ENCODE measurements at regions not wholly inside any gene's neighbourhood (a gene's known extent, or its start where the extent isn't known, plus 50 kb on each side); places are given as distances from the start of the nearest gene placed in this dataset.

DNA sequence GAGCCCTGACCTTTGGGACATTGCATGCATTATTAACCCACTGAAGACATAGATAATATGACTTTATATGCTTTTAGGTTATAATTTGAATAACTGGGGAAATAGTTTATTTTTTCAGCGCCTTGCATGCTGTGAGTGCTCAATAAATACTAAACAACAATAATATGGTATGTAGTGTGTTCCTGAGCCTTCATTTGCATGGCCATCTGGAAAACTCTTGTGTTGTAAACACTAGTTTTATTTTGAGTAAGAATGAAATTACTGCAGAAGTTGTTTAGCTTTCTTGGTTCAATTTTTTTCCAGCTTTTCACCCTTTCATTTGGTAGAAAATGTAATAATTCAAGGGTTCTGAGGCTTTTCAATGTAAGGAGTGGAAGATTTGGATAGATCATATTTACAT lies 189.3 kb upstream of the GALNT5 start (continued):
- TF ChIP-seq CREB1 (CRISPR knock-in tag; IDR thresholded peaks at IDR 0.05; ENCODE audit: low read depth) (no peak), JUNB (IDR thresholded peaks at IDR 0.05; ENCODE audit: unreplicated experiment) (no peak)
- TF ChIP-seq, protein P1, sequence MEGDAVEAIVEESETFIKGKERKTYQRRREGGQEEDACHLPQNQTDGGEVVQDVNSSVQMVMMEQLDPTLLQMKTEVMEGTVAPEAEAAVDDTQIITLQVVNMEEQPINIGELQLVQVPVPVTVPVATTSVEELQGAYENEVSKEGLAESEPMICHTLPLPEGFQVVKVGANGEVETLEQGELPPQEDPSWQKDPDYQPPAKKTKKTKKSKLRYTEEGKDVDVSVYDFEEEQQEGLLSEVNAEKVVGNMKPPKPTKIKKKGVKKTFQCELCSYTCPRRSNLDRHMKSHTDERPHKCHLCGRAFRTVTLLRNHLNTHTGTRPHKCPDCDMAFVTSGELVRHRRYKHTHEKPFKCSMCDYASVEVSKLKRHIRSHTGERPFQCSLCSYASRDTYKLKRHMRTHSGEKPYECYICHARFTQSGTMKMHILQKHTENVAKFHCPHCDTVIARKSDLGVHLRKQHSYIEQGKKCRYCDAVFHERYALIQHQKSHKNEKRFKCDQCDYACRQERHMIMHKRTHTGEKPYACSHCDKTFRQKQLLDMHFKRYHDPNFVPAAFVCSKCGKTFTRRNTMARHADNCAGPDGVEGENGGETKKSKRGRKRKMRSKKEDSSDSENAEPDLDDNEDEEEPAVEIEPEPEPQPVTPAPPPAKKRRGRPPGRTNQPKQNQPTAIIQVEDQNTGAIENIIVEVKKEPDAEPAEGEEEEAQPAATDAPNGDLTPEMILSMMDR (conservative IDR thresholded peaks at IDR 0.05; ENCODE audit: low read depth in 2 of 2): no peak
- TF ChIP-seq, protein P2, sequence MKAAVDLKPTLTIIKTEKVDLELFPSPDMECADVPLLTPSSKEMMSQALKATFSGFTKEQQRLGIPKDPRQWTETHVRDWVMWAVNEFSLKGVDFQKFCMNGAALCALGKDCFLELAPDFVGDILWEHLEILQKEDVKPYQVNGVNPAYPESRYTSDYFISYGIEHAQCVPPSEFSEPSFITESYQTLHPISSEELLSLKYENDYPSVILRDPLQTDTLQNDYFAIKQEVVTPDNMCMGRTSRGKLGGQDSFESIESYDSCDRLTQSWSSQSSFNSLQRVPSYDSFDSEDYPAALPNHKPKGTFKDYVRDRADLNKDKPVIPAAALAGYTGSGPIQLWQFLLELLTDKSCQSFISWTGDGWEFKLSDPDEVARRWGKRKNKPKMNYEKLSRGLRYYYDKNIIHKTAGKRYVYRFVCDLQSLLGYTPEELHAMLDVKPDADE (IDR thresholded peaks at IDR 0.05): no peak

DNA sequence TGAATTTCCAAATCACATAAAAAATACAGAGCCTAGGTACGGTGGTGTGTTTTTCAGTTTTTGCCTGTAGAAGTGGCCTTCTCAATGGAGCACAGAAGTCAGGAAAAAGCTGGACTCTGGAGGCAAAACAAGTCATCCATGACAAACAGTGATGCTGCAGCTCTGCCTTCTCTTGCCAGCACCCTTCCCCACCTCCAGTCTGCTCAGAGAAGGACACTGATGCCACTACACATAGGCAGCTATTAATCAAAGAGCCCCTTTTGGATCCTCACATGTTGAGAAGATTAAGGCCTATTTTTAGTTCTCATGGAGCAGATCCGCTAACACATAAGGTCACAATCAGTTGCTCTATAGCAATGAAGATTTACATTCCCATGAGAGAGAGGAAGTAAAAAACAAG lies 181.6 kb upstream of the GALNT5 start:
- ATAC-seq (no peak), DNase-seq (ENCODE audit: low spot score) (no peak)
- no peaks in the 10 kb centered on the region for H3K36me3 ChIP-seq (ENCODE audit: insufficient read depth)
- no peak overlapping the region for H3K27ac ChIP-seq (ENCODE audit: low read depth)
- Mint-ChIP-seq H3K4me3 (no peak overlapping the region), H3K27me3 (ENCODE audit: insufficient read depth, low read depth, poor library complexity) (peaks cover 3% of the 10 kb centered on the region), H3K9me3 (peaks cover 5% of the 10 kb centered on the region; the same call in 1 of the 3 replicates), H3K27ac (no peak overlapping the region), H3K4me1 (no peaks in the 10 kb centered on the region), H3K36me3 (ENCODE audit: low read depth) (no peaks in the 10 kb centered on the region)
- no peaks in the 10 kb centered on the region for H3K79me2 ChIP-seq (replicated peaks; ENCODE audit: insufficient read depth)
- H2AFZ ChIP-seq: no peak overlapping the region
- no peaks in the 10 kb centered on the region for H3F3A ChIP-seq (replicated peaks; ENCODE audit: low read depth)
- H4K20me1 ChIP-seq (replicated peaks; ENCODE audit: insufficient read depth): no peaks in the 10 kb centered on the region
- no peaks in the 10 kb centered on the region for H3K27me3 ChIP-seq (ENCODE audit: insufficient read depth)
- no peak overlapping the region for H3K4me3 ChIP-seq
- H3K4me1 ChIP-seq (ENCODE audit: insufficient read depth): no peaks in the 10 kb centered on the region
- no peaks in the 10 kb centered on the region; the same call in 1 of the 2 replicates for H3K9me2 ChIP-seq (ENCODE audit: insufficient read depth)
- H3K4me2 ChIP-seq: no peak overlapping the region
- TF ChIP-seq ZNF331 (CRISPR knock-in tag; IDR thresholded peaks at IDR 0.05; ENCODE audit: low read depth) (no peak), STAT1 (IDR thresholded peaks at IDR 0.05; ENCODE audit: unreplicated experiment) (no peak), POLR2AphosphoS5 (IDR thresholded peaks at IDR 0.05; ENCODE audit: low read depth) (no peak), NANOG (IDR thresholded peaks at IDR 0.05; ENCODE audit: borderline replicate concordance) (no peak), ZNF114 (CRISPR knock-in tag; IDR thresholded peaks at IDR 0.05) (no peak), EZH2 (IDR thresholded peaks at IDR 0.05; ENCODE audit: low read depth, unreplicated experiment) (no peak), JUNB (IDR thresholded peaks at IDR 0.05; ENCODE audit: unreplicated experiment) (no peak), EZH2phosphoT487 (IDR thresholded peaks at IDR 0.05; ENCODE audit: unreplicated experiment) (no peak)
- TF ChIP-seq, protein P3, sequence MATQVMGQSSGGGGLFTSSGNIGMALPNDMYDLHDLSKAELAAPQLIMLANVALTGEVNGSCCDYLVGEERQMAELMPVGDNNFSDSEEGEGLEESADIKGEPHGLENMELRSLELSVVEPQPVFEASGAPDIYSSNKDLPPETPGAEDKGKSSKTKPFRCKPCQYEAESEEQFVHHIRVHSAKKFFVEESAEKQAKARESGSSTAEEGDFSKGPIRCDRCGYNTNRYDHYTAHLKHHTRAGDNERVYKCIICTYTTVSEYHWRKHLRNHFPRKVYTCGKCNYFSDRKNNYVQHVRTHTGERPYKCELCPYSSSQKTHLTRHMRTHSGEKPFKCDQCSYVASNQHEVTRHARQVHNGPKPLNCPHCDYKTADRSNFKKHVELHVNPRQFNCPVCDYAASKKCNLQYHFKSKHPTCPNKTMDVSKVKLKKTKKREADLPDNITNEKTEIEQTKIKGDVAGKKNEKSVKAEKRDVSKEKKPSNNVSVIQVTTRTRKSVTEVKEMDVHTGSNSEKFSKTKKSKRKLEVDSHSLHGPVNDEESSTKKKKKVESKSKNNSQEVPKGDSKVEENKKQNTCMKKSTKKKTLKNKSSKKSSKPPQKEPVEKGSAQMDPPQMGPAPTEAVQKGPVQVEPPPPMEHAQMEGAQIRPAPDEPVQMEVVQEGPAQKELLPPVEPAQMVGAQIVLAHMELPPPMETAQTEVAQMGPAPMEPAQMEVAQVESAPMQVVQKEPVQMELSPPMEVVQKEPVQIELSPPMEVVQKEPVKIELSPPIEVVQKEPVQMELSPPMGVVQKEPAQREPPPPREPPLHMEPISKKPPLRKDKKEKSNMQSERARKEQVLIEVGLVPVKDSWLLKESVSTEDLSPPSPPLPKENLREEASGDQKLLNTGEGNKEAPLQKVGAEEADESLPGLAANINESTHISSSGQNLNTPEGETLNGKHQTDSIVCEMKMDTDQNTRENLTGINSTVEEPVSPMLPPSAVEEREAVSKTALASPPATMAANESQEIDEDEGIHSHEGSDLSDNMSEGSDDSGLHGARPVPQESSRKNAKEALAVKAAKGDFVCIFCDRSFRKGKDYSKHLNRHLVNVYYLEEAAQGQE (IDR thresholded peaks at IDR 0.05; ENCODE audit: unreplicated experiment): no peak
- TF ChIP-seq, protein P2 (IDR thresholded peaks at IDR 0.05): no peak
